ENCODE measurements at regions not wholly inside any gene's neighbourhood (a gene's known extent, or its start where the extent isn't known, plus 50 kb on each side); places are given as distances from the start of the nearest gene placed in this dataset.

DNA sequence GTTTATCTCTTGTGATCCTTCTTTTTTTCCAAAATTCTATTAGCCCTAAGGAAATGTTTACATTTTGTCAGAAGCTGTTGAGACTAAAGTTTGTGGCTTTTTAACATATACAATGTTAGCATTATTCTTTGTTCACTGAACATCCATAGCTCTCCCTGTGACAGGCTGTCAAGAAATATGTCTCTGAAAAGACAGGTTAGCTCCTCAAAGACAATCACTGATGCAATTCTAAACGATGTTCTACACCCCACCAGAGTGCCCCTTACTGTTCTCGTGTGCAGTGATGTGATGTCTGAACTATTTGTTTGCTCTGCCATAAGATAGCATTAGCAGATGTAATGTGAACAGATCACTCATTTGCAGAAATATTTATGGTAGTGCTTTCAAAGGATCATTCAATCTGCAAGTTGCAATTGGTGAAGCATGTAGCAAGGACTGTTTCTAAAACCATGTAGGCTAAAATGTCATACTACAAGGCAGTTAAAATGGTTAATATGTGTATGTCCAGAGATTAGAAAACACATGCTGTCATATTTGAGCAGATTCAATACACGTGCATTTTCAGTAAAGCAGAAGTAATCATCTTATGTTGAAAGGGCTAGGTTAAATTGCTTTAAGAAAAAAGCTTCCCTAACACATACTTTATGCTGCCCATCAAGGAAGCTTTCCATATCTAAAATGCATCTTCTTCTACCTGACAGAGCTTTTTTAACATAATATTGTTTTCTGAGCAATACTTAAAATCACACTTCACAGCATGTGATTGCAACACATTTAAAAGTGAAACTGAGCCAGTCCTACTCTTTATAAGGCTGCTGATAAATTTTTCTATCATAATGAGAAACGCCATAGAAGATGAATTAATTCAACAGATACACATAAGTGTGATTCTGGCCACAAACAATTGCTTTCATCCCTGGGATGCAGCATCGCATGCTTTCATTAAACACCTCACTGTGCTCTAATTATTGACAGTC lies 285.7 kb upstream of the UBE2E3 start:
- Histone ChIP-seq H3K9ac (ENCODE audit: low read length) (no peak overlapping the region), H3K4me3 (ENCODE audit: low read length) (no peak overlapping the region), H3K4me2 (ENCODE audit: low read length) (peak overlapping the region; percentile 42)

DNA sequence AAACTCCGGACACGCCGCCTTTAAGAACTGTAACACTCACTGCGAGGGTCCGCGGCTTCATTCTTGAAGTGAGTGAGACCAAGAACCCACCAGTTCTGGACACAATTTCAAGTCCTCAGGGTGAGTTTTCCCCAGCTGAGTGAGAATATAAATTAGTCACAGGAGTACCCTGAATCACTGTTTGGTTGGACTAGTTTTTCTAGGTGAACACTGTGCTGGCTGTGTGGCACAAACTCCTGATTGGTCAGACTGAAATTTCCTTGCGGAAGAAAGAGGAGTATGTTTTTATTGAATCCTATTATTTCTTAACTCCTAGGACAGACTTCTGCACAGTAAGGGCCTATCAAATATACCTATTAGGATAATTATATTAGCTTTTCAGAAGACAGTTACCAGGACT lies 288.1 kb upstream of the UBE2E3 start:
- Histone ChIP-seq H3K9me3 (ENCODE audit: low read length) (no peaks in the 10 kb centered on the region), H2AFZ (ENCODE audit: low read depth, low read length) (no peak overlapping the region), H3K36me3 (ENCODE audit: insufficient read depth, low read length) (no peaks in the 10 kb centered on the region), H3K4me3 (ENCODE audit: low read length) (no peak overlapping the region), H4K20me1 (ENCODE audit: insufficient read depth) (no peaks in the 10 kb centered on the region), H3K79me2 (replicated peaks; ENCODE audit: insufficient read depth, low read length) (no peaks in the 10 kb centered on the region), H3K9ac (ENCODE audit: low read length) (no peak overlapping the region), H3K27me3 (ENCODE audit: insufficient read depth, low read depth, low read length) (peaks cover 21% of the 10 kb centered on the region), H3K27ac (ENCODE audit: low read length) (no peak overlapping the region), H3K9me2 (ENCODE audit: insufficient read depth, low read length) (no peaks in the 10 kb centered on the region), H3F3A (ENCODE audit: insufficient read depth, low read length, poor library complexity, severe bottlenecking) (no peaks in the 10 kb centered on the region), H3K4me2 (ENCODE audit: low read length) (no peak overlapping the region)
- TF ChIP-seq SMC3 (conservative IDR thresholded peaks at IDR 0.05; ENCODE audit: poor library complexity): no peak
- no peak for TF ChIP-seq RAD21 (conservative IDR thresholded peaks at IDR 0.05)
- TF ChIP-seq MXI1 (conservative IDR thresholded peaks at IDR 0.05; ENCODE audit: poor library complexity, severe bottlenecking): no peak
- no peak for TF ChIP-seq POLR2AphosphoS5 (IDR thresholded peaks at IDR 0.05)
- TF ChIP-seq, protein P1, sequence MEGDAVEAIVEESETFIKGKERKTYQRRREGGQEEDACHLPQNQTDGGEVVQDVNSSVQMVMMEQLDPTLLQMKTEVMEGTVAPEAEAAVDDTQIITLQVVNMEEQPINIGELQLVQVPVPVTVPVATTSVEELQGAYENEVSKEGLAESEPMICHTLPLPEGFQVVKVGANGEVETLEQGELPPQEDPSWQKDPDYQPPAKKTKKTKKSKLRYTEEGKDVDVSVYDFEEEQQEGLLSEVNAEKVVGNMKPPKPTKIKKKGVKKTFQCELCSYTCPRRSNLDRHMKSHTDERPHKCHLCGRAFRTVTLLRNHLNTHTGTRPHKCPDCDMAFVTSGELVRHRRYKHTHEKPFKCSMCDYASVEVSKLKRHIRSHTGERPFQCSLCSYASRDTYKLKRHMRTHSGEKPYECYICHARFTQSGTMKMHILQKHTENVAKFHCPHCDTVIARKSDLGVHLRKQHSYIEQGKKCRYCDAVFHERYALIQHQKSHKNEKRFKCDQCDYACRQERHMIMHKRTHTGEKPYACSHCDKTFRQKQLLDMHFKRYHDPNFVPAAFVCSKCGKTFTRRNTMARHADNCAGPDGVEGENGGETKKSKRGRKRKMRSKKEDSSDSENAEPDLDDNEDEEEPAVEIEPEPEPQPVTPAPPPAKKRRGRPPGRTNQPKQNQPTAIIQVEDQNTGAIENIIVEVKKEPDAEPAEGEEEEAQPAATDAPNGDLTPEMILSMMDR (IDR thresholded peaks at IDR 0.05; ENCODE audit: poor library complexity, severe bottlenecking): no peak
- TF ChIP-seq TAF1 (IDR thresholded peaks at IDR 0.05; ENCODE audit: low read depth): no peak
- TF ChIP-seq EZH2 (IDR thresholded peaks at IDR 0.05; ENCODE audit: borderline replicate concordance, insufficient read depth, low read length, poor library complexity, severe bottlenecking): no peak
- no peak for TF ChIP-seq EP300 (conservative IDR thresholded peaks at IDR 0.05; ENCODE audit: poor library complexity, severe bottlenecking)

More for the DNA sequence above, 285.7 kb upstream of the UBE2E3 start:
- no peak overlapping the region for H2AFZ ChIP-seq (ENCODE audit: low read depth, low read length)
- no peaks in the 10 kb centered on the region for H3K79me2 ChIP-seq (replicated peaks; ENCODE audit: insufficient read depth, low read length)
- no peaks in the 10 kb centered on the region for H3K9me2 ChIP-seq (ENCODE audit: insufficient read depth, low read length)
- peaks cover 16% of the 10 kb centered on the region for H3K27me3 ChIP-seq (ENCODE audit: insufficient read depth, low read depth, low read length)
- TF ChIP-seq TAF1 (IDR thresholded peaks at IDR 0.05; ENCODE audit: low read depth) (no peak), POLR2AphosphoS5 (IDR thresholded peaks at IDR 0.05) (peak; percentile 100), REST (IDR thresholded peaks at IDR 0.05; ENCODE audit: borderline replicate concordance) (no peak), MXI1 (conservative IDR thresholded peaks at IDR 0.05; ENCODE audit: poor library complexity, severe bottlenecking) (peak; percentile 44), EP300 (conservative IDR thresholded peaks at IDR 0.05; ENCODE audit: poor library complexity, severe bottlenecking) (peak; percentile 99)
- TF ChIP-seq, protein P1 (IDR thresholded peaks at IDR 0.05; ENCODE audit: poor library complexity, severe bottlenecking): no peak
- H4K20me1 ChIP-seq (ENCODE audit: insufficient read depth): no peaks in the 10 kb centered on the region
- H3K27ac ChIP-seq (ENCODE audit: low read length): no peak overlapping the region
- no peaks in the 10 kb centered on the region for H3F3A ChIP-seq (ENCODE audit: insufficient read depth, low read length, poor library complexity, severe bottlenecking)
- no peaks in the 10 kb centered on the region for H3K36me3 ChIP-seq (ENCODE audit: insufficient read depth, low read length)
- H3K9me3 ChIP-seq (ENCODE audit: low read length): no peaks in the 10 kb centered on the region

All from neural cell (in vitro differentiated cells).